H1 (cell line): ENCODE measurements at regions not wholly inside any gene's neighbourhood (a gene's known extent, or its start where the extent isn't known, plus 50 kb on each side); places are given as distances from the start of the nearest gene placed in this dataset.

Source experiments
- ASH2L ChIP-seq: fragments of 200-600, 300-600 bp; sonication (generic); IDR thresholded peaks from one replicate; pipeline ENCODE4 v1.7.1; 2017; ENCODE audit warnings: low read length
- CEBPB ChIP-seq: IDR thresholded peaks from 2 replicates; pipeline ENCODE4 v1.6.1; 2012; ENCODE audit warnings: low read depth, low read length
- HDAC2 ChIP-seq, 2 experiments: fragments of 300-600 bp in 1 of 2; sonication (generic) in 1 of 2; IDR thresholded peaks; 2 replicates each; pipeline ENCODE4 v1.6.1; 2011 to 2012; ENCODE audit warnings: low read depth in 2 of 2, low read length in 2 of 2, mild to moderate bottlenecking in 2 of 2, moderate library complexity in 2 of 2, borderline replicate concordance in 1 of 2, inconsistent platforms in 1 of 2
- SP4 ChIP-seq: IDR thresholded peaks from 2 replicates; pipeline ENCODE4 v1.6.1; 2012; ENCODE audit warnings: low read length, inconsistent platforms
- TBP ChIP-seq: IDR thresholded peaks from 2 replicates; pipeline ENCODE4 v1.6.1; 2011; ENCODE audit warnings: low read depth, low read length, improper control_type of control experiment
- TF ChIP-seq, protein P1 (sequence below), 3 experiments: IDR thresholded peaks; 1 replicate in 2 of 3; 2 replicates in 1 of 3; pipeline versions ENCODE4 v1.5.1 to v1.6.1; 2011; ENCODE audit warnings: low read length in 3 of 3, mild to moderate bottlenecking in 3 of 3, inconsistent platforms in 2 of 3, low read depth in 1 of 3, moderate library complexity in 1 of 3; ENCODE audit not compliant: insufficient read depth in 1 of 3; ENCODE audit errors: control extremely low read depth in 1 of 3

DNA sequence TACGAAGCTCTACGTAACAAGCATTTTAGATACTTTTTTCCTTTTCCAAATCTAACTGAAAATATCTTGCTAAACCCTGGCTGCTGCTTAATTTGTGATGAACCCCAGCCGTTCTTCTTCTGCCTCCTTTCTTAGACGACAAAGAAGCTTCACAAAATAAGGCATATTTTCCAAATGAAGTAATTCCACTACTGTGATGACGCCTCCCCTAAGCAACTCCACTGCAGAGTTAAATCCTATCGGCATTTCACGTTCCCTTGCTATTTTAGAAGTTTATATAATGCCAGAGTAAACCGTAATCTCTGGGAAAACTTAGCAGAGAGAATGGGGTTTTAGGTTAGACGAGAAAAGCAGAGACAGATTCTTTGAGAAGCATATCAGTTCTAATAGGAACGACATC lies 683.1 kb upstream of the SALL1 start (continued):
- TF ChIP-seq, protein P1, sequence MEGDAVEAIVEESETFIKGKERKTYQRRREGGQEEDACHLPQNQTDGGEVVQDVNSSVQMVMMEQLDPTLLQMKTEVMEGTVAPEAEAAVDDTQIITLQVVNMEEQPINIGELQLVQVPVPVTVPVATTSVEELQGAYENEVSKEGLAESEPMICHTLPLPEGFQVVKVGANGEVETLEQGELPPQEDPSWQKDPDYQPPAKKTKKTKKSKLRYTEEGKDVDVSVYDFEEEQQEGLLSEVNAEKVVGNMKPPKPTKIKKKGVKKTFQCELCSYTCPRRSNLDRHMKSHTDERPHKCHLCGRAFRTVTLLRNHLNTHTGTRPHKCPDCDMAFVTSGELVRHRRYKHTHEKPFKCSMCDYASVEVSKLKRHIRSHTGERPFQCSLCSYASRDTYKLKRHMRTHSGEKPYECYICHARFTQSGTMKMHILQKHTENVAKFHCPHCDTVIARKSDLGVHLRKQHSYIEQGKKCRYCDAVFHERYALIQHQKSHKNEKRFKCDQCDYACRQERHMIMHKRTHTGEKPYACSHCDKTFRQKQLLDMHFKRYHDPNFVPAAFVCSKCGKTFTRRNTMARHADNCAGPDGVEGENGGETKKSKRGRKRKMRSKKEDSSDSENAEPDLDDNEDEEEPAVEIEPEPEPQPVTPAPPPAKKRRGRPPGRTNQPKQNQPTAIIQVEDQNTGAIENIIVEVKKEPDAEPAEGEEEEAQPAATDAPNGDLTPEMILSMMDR (IDR thresholded peaks at IDR 0.05; ENCODE audit: control extremely low read depth in 1 of 3, insufficient read depth in 1 of 3, low read depth in 1 of 3, low read length in 3 of 3), result no peak
- TF ChIP-seq ASH2L (no peak), HDAC2 (IDR thresholded peaks at IDR 0.05; ENCODE audit: borderline replicate concordance in 1 of 2, low read depth in 2 of 2, low read length in 2 of 2) (no peak), TBP (no peak), SP4 (no peak), CEBPB (no peak)
